Stimulated activated naive B cell treated with anti-CD40 and anti-IgM and Interleukin-4, amounts not matched to agents 10 μg/mL and 1 μg/mL and 100 μg/mL, for 72 hours (primary cell): ENCODE measurements at regions not wholly inside any gene's neighbourhood (a gene's known extent, or its start where the extent isn't known, plus 50 kb on each side); places are given as distances from the start of the nearest gene placed in this dataset.
A peak's percentile ranks its signal among the peaks of the same experiment; 100 is the strongest.

Source experiments
- ATAC-seq, 2 donors: fragments of 150-1000 bp; cut with Tn5 transposase; replicated peaks; 2 replicates each; pipeline ENCODE4 v1.10.0; 2021; ENCODE audit warnings: moderate library complexity in 1 of 2
- DNase-seq: peaks from one replicate; pipeline ENCODE4 v3.0.0; 2021
- H3K27ac Mint-ChIP-seq: one replicate; pipeline ENCODE4 v1.8.0; 2022; ENCODE audit warnings: mild to moderate bottlenecking, mixed read lengths
- H3K27me3 Mint-ChIP-seq, 2 donors: one replicate each; pipeline ENCODE4 v1.8.0; 2022; ENCODE audit warnings: mixed read lengths in 2 of 2
- H3K36me3 Mint-ChIP-seq, 2 donors: one replicate each; pipeline ENCODE4 v1.8.0; 2022; ENCODE audit warnings: mixed read lengths in 2 of 2, mild to moderate bottlenecking in 1 of 2
- H3K4me1 Mint-ChIP-seq, 2 donors: one replicate each; pipeline ENCODE4 v1.8.0; 2022; ENCODE audit warnings: mixed read lengths in 2 of 2, mild to moderate bottlenecking in 1 of 2
- H3K4me3 Mint-ChIP-seq, 2 donors: one replicate each; pipeline ENCODE4 v1.8.0; 2022; ENCODE audit warnings: mild to moderate bottlenecking in 2 of 2, mixed read lengths in 2 of 2, moderate library complexity in 1 of 2
- H3K9me3 Mint-ChIP-seq, 2 donors: one replicate each; pipeline ENCODE4 v1.8.0; 2022; ENCODE audit warnings: mixed read lengths in 2 of 2, mild to moderate bottlenecking in 1 of 2

GRCh38 chr20:4095639-4096038 lies 53.0 kb upstream of the SMOX start:
- Mint-ChIP-seq H3K4me3 (no peak overlapping the region), H3K4me1 (peaks cover 3 to 9% of the 10 kb centered on the region in 2 donors), H3K36me3 (no peaks in the 10 kb centered on the region), H3K27ac (no peak overlapping the region), H3K9me3 (peaks cover 0 to 4% of the 10 kb centered on the region in 2 donors), H3K27me3 (peaks cover 21 to 31% of the 10 kb centered on the region in 2 donors)
- DNase-seq, result no peak
- ATAC-seq, result no peak

GRCh38 chr20:4091490-4092479 lies 56.8 kb upstream of the SMOX start:
- Mint-ChIP-seq H3K36me3 (no peaks in the 10 kb centered on the region), H3K27ac (no peak overlapping the region)

GRCh38 chr20:4090756-4091489 lies 57.7 kb upstream of the SMOX start:
- Mint-ChIP-seq H3K27ac (no peak overlapping the region), H3K4me3 (no peak overlapping the region), H3K36me3 (no peaks in the 10 kb centered on the region), H3K27me3 (peaks cover 21 to 30% of the 10 kb centered on the region in 2 donors), H3K4me1 (peaks cover 0 to 12% of the 10 kb centered on the region in 2 donors), H3K9me3 (peaks cover 0 to 4% of the 10 kb centered on the region in 2 donors)
- ATAC-seq (peak in 1 of 2 donors; percentile 19), DNase-seq (no peak)

More at GRCh38 chr20:4091490-4092479, 56.8 kb upstream of the SMOX start:
- Mint-ChIP-seq H3K9me3 (peaks cover 0 to 4% of the 10 kb centered on the region in 2 donors), H3K4me3 (no peak overlapping the region), H3K4me1 (peaks cover 0 to 9% of the 10 kb centered on the region in 2 donors), H3K27me3 (peaks cover 21 to 31% of the 10 kb centered on the region in 2 donors)
- ATAC-seq (peak; percentile 14 to 46), DNase-seq (no peak)

- Mint-ChIP-seq H3K4me3 (no peak overlapping the region), H3K27ac (peak overlapping the region; percentile 70), H3K27me3 (peaks cover 12 to 20% of the 10 kb centered on the region in 2 donors), H3K4me1 (peaks cover 4 to 22% of the 10 kb centered on the region in 2 donors), H3K36me3 (no peaks in the 10 kb centered on the region), H3K9me3 (no peaks in the 10 kb centered on the region)
- no peak for ATAC-seq
- no peak for DNase-seq
Observed at GRCh38 chr20:4089756-4090487, 58.7 kb upstream of the SMOX start.

- Mint-ChIP-seq H3K9me3 (no peaks in the 10 kb centered on the region), H3K4me1 (peaks cover 9 to 31% of the 10 kb centered on the region in 2 donors), H3K27me3 (peaks cover 4 to 12% of the 10 kb centered on the region in 2 donors), H3K4me3 (no peak overlapping the region), H3K27ac (no peak overlapping the region), H3K36me3 (no peaks in the 10 kb centered on the region)
- ATAC-seq (no peak), DNase-seq (no peak)
Observed at GRCh38 chr20:4088766-4089165, 59.9 kb upstream of the SMOX start.

GRCh38 chr20:4087923-4088322 lies 60.7 kb upstream of the SMOX start:
- DNase-seq, result no peak
- Mint-ChIP-seq H3K4me3 (no peak overlapping the region), H3K36me3 (no peaks in the 10 kb centered on the region)

GRCh38 chr20:4086771-4087687 lies 61.6 kb upstream of the SMOX start:
- ATAC-seq, result no peak
- DNase-seq, result no peak
- Mint-ChIP-seq H3K27ac (no peak overlapping the region), H3K27me3 (peaks cover 3 to 4% of the 10 kb centered on the region in 2 donors), H3K4me1 (peaks cover 18 to 43% of the 10 kb centered on the region in 2 donors), H3K36me3 (peaks cover 2 to 4% of the 10 kb centered on the region in 2 donors), H3K9me3 (no peaks in the 10 kb centered on the region), H3K4me3 (no peak overlapping the region)

More at GRCh38 chr20:4087923-4088322, 60.7 kb upstream of the SMOX start:
- Mint-ChIP-seq H3K4me1 (peaks cover 11 to 37% of the 10 kb centered on the region in 2 donors), H3K9me3 (no peaks in the 10 kb centered on the region), H3K27me3 (peaks cover 4 to 12% of the 10 kb centered on the region in 2 donors), H3K27ac (no peak overlapping the region)
- no peak for ATAC-seq

GRCh38 chr20:4084721-4085120 lies 63.9 kb upstream of the SMOX start:
- H3K27ac Mint-ChIP-seq, result no peak overlapping the region
- H3K4me3 Mint-ChIP-seq, result no peak overlapping the region
- peaks cover 0 to 2% of the 10 kb centered on the region in 2 donors for H3K9me3 Mint-ChIP-seq
- H3K4me1 Mint-ChIP-seq, result peaks cover 22 to 44% of the 10 kb centered on the region in 2 donors
- no peak for DNase-seq
- no peak for ATAC-seq
- no peaks in the 10 kb centered on the region for H3K27me3 Mint-ChIP-seq
- peaks cover 6 to 10% of the 10 kb centered on the region in 2 donors for H3K36me3 Mint-ChIP-seq

- Mint-ChIP-seq H3K9me3 (peaks cover 0 to 2% of the 10 kb centered on the region in 2 donors), H3K27me3 (no peaks in the 10 kb centered on the region), H3K4me1 (peaks cover 22 to 44% of the 10 kb centered on the region in 2 donors), H3K36me3 (peaks cover 6 to 10% of the 10 kb centered on the region in 2 donors), H3K4me3 (no peak overlapping the region), H3K27ac (no peak overlapping the region)
- no peak for ATAC-seq
- no peak for DNase-seq
Observed at GRCh38 chr20:4084096-4084495, 64.5 kb upstream of the SMOX start.

GRCh38 chr20:4083098-4083865 lies 65.3 kb upstream of the SMOX start:
- ATAC-seq (no peak), DNase-seq (no peak)
- Mint-ChIP-seq H3K4me1 (peaks cover 27 to 51% of the 10 kb centered on the region in 2 donors), H3K9me3 (peaks cover 0 to 2% of the 10 kb centered on the region in 2 donors), H3K27me3 (peaks cover 0 to 4% of the 10 kb centered on the region in 2 donors), H3K36me3 (peaks cover 6 to 10% of the 10 kb centered on the region in 2 donors), H3K4me3 (peak overlapping the region in 1 of 2 donors; percentile 16), H3K27ac (no peak overlapping the region)

GRCh38 chr20:4082406-4083097 lies 66.1 kb upstream of the SMOX start:
- Mint-ChIP-seq H3K9me3 (peaks cover 0 to 2% of the 10 kb centered on the region in 2 donors), H3K27ac (peak overlapping the region; percentile 93), H3K4me3 (peak overlapping the region; percentile 59 to 69), H3K4me1 (peaks cover 27 to 52% of the 10 kb centered on the region in 2 donors), H3K36me3 (peaks cover 6 to 10% of the 10 kb centered on the region in 2 donors), H3K27me3 (peaks cover 0 to 7% of the 10 kb centered on the region in 2 donors)
- DNase-seq, result peak; percentile 57
- ATAC-seq, result peak; percentile 76

GRCh38 chr20:4081421-4081820 lies 66.1 kb upstream of the RNF24 start:
- DNase-seq (no peak), ATAC-seq (no peak)
- Mint-ChIP-seq H3K9me3 (peaks cover 0 to 2% of the 10 kb centered on the region in 2 donors), H3K27ac (peak overlapping the region; percentile 93), H3K27me3 (peaks cover 0 to 7% of the 10 kb centered on the region in 2 donors), H3K36me3 (peaks cover 6 to 10% of the 10 kb centered on the region in 2 donors), H3K4me1 (peaks cover 27 to 52% of the 10 kb centered on the region in 2 donors), H3K4me3 (peak overlapping the region; percentile 12 to 55)
